K562 (cell line): ENCODE measurements at regions not wholly inside any gene's neighbourhood (a gene's known extent, or its start where the extent isn't known, plus 50 kb on each side); places are given as distances from the start of the nearest gene placed in this dataset.

Experiments
- CTCF ChIP-seq, 3 experiments: IDR thresholded peaks in 2 of 3; conservative IDR thresholded peaks in 1 of 3; 2 replicates each; pipeline ENCODE4 v1.5.1; 2011 to 2012; ENCODE audit warnings: low read length in 3 of 3, mild to moderate bottlenecking in 3 of 3, control low read depth in 2 of 3, improper control_type of control experiment in 1 of 3, inconsistent platforms in 1 of 3, low read depth in 1 of 3, mixed read lengths in 1 of 3, moderate library complexity in 1 of 3; ENCODE audit not compliant: insufficient read depth in 2 of 3
- JUND ChIP-seq, 2 experiments: IDR thresholded peaks; 2 replicates in 1 of 2; 3 replicates in 1 of 2; pipeline ENCODE4 v1.6.1; 2011; ENCODE audit warnings: borderline replicate concordance in 2 of 2, low read depth in 2 of 2, low read length in 2 of 2, improper control_type of control experiment in 1 of 2, missing biosample characterization in 1 of 2, missing genetic modification characterization in 1 of 2, missing genetic modification reagents in 1 of 2
- NCOA1 ChIP-seq: fragments of 450-650 bp; IDR thresholded peaks from 2 replicates; pipeline ENCODE4 v1.6.1; 2016; ENCODE audit warnings: low read depth
- SMAD3 ChIP-seq: fragments of 450-650 bp; formaldehyde crosslinking; conservative IDR thresholded peaks from 2 replicates; pipeline ENCODE4 v1.4.0; 2020; ENCODE audit warnings: mild to moderate bottlenecking
- U2AF1 ChIP-seq: fragments of 200-400 bp; formaldehyde crosslinking; optimal IDR thresholded peaks from 2 replicates; pipeline ENCODE3; 2017; ENCODE audit warnings: mild to moderate bottlenecking, low read depth, low read length, moderate library complexity
- ZBTB8A ChIP-seq: fragments of 450-650 bp; IDR thresholded peaks from 2 replicates; pipeline ENCODE4 v1.6.1; 2018; ENCODE audit warnings: mild to moderate bottlenecking, moderate library complexity; ENCODE audit not compliant: partially characterized antibody
- ZNF274 ChIP-seq: IDR thresholded peaks from 2 replicates; pipeline ENCODE4 v1.6.1; 2011; ENCODE audit warnings: low read depth, mild to moderate bottlenecking, low read length, moderate library complexity, borderline replicate concordance
- ZNF551 ChIP-seq: fragments of 250-450 bp; sonication (Bioruptor Pico); IDR thresholded peaks from 2 replicates; pipeline ENCODE4 v1.5.0; 2021; ENCODE audit warnings: mild to moderate bottlenecking, moderate library complexity

- no peak for TF ChIP-seq CTCF (IDR thresholded peaks at IDR 0.05 in 2 of 3, conservative IDR thresholded peaks at IDR 0.05 in 1 of 3; ENCODE audit: insufficient read depth in 2 of 3, low read depth in 1 of 3, low read length in 3 of 3)
- TF ChIP-seq ZBTB8A: no peak
- TF ChIP-seq ZNF551: no peak
- TF ChIP-seq ZNF274: no peak
- TF ChIP-seq JUND (IDR thresholded peaks at IDR 0.05; ENCODE audit: borderline replicate concordance, low read depth, low read length): no peak
- TF ChIP-seq JUND (tag; IDR thresholded peaks at IDR 0.05; ENCODE audit: borderline replicate concordance, low read depth, low read length): no peak
- TF ChIP-seq U2AF1: no peak
- no peak for TF ChIP-seq SMAD3
- TF ChIP-seq NCOA1: no peak
Observed at GRCh38 chr13:111790621-111791020, 276.3 kb upstream of the SOX1 start.
